Adipocyte (in vitro differentiated cells): ENCODE measurements at regions not wholly inside any gene's neighbourhood (a gene's known extent, or its start where the extent isn't known, plus 50 kb on each side); places are given as distances from the start of the nearest gene placed in this dataset.

ENCODE experiments used
- DNase-seq: peaks from one replicate; pipeline ENCODE4 v3.0.0-alpha.2; 2015; ENCODE audit warnings: low read depth
- H3K27me3 ChIP-seq: replicated peaks from 2 replicates; pipeline ENCODE4 v1.7.0; 2013; ENCODE audit warnings: mild to moderate bottlenecking, low read length, moderate library complexity; ENCODE audit not compliant: control insufficient read depth, insufficient read depth
- H3K36me3 ChIP-seq: 2 replicates; pipeline ENCODE4 v1.7.0; 2013; ENCODE audit warnings: low read length, mild to moderate bottlenecking, moderate library complexity; ENCODE audit not compliant: control insufficient read depth, insufficient read depth, severe bottlenecking
- H3K4me1 ChIP-seq: 2 replicates; pipeline ENCODE4 v1.7.0; 2013; ENCODE audit warnings: mild to moderate bottlenecking, low read length, moderate library complexity; ENCODE audit not compliant: control insufficient read depth, insufficient read depth
- H3K4me3 ChIP-seq: 2 replicates; pipeline ENCODE4 v1.7.0; 2013; ENCODE audit warnings: mild to moderate bottlenecking, low read length, moderate library complexity
- H3K9ac ChIP-seq: 2 replicates; pipeline ENCODE4 v1.7.0; 2013; ENCODE audit warnings: mild to moderate bottlenecking, low read length, moderate library complexity
- H3K9me3 ChIP-seq: 2 replicates; pipeline ENCODE4 v1.7.0; 2013; ENCODE audit warnings: mild to moderate bottlenecking, low read length, moderate library complexity; ENCODE audit not compliant: control insufficient read depth

DNA sequence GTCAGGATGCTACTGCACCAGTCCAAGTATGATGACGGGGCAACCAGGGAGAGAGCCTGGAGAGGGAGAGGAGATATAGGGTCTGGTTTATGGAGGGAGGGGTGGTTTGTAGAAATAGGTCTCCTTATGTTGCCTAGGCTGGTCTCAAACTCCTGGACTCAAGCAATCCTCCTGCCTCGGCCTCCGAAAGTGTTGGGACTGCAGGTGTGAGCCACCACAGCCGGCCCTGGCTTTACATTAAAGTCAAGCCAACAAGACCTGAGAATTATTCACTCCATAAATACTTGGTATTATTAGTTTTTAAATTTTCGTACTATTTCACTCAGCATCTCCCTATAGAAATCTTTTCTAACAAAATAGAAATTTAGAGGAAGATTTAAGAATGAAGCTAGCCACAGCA, 86.8 kb downstream of the MATN1 start:
- no peak overlapping the region for H3K4me3 ChIP-seq
- H3K27me3 ChIP-seq = peaks cover 6% of the 10 kb centered on the region
- no peaks in the 10 kb centered on the region for H3K9me3 ChIP-seq
- no peaks in the 10 kb centered on the region for H3K4me1 ChIP-seq
- no peak overlapping the region for H3K9ac ChIP-seq
- no peak for DNase-seq
- H3K36me3 ChIP-seq = no peaks in the 10 kb centered on the region

DNA sequence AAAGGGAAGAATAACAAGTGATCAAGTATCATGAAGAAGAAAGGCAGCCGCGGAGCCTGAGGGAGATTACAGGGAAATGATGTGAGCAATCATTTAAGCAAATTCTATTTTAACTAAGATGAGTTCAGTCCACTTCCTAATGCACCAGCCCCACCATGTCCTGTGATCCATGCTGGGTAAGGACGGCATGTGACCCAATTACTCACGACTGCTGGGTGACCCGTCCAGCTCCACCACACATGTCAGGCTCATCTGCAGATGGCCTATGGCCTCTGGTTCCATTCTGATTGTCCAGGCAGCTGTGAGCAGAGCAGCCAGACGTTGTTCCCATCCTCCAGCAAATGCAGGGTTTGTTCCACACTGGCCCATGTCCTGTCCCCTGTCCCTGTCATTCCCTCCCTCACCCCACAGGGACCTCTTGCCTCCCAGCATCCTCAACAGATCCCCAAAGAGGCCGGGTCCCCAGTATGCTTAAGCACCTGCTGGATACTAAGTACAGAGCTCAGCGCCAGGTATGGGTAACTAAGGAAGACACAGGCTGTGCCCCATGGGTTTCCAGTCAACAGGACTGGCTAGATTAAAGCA, 87.9 kb downstream of the MATN1 start:
- H3K27me3 ChIP-seq = peaks cover 1% of the 10 kb centered on the region
- H3K36me3 ChIP-seq = no peaks in the 10 kb centered on the region
- no peaks in the 10 kb centered on the region for H3K4me1 ChIP-seq
- no peak overlapping the region for H3K9ac ChIP-seq
- DNase-seq = no peak
- H3K4me3 ChIP-seq = no peak overlapping the region
- no peaks in the 10 kb centered on the region for H3K9me3 ChIP-seq

- no peak overlapping the region for H3K9ac ChIP-seq
Observed at GRCh38 chr1:30634507-30634906, 88.9 kb downstream of the MATN1 start.

DNA sequence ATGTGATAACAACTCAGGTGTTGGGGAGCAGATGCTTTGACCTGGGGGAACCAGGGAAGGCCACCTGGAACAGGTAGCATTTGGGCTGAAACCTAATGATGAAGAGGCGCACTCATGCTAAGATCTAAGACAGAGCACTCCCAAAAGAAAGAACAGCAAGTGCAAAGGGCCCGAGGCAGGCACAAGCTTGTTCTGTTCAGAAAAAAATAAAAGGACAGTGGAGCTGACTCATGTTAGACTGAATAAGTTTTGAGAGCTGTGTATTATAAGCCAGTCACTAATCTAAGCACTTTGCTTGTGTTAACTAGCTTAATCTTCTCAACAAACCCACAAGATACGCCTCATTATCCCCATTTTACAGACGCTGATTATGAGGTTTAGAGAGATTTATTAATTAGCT, 90.1 kb downstream of the MATN1 start:
- Histone ChIP-seq H3K27me3 (peaks cover 7% of the 10 kb centered on the region), H3K36me3 (no peaks in the 10 kb centered on the region), H3K4me3 (no peak overlapping the region), H3K9ac (no peak overlapping the region), H3K4me1 (no peaks in the 10 kb centered on the region), H3K9me3 (no peaks in the 10 kb centered on the region)
- DNase-seq = no peak

More at GRCh38 chr1:30634507-30634906, 88.9 kb downstream of the MATN1 start:
- Histone ChIP-seq H3K4me3 (no peak overlapping the region), H3K4me1 (no peaks in the 10 kb centered on the region), H3K27me3 (no peaks in the 10 kb centered on the region), H3K36me3 (no peaks in the 10 kb centered on the region), H3K9me3 (no peaks in the 10 kb centered on the region)
- no peak for DNase-seq

DNA sequence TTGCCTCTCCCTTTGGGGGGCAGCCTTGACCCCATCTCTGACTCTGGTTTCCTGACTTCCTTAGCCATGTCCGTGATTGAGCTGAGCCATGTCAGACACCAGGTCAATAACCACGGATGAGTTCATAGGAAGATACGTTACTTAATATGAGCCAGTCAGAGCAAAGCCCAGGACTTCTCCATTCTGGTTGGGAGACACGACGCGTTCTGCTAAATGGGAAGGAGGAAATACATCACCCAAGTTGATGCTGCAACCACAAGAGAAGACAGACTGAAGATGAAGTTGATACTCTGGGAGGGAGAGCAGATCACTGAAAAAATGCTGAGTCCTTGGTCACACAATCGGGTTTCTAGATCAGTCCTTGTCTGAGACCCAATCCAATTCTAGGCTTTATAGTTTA, 90.9 kb downstream of the MATN1 start:
- Histone ChIP-seq H3K27me3 (peaks cover 14% of the 10 kb centered on the region), H3K9ac (no peak overlapping the region), H3K9me3 (peaks cover 5% of the 10 kb centered on the region), H3K4me3 (no peak overlapping the region), H3K36me3 (no peaks in the 10 kb centered on the region), H3K4me1 (no peaks in the 10 kb centered on the region)
- no peak for DNase-seq

DNA sequence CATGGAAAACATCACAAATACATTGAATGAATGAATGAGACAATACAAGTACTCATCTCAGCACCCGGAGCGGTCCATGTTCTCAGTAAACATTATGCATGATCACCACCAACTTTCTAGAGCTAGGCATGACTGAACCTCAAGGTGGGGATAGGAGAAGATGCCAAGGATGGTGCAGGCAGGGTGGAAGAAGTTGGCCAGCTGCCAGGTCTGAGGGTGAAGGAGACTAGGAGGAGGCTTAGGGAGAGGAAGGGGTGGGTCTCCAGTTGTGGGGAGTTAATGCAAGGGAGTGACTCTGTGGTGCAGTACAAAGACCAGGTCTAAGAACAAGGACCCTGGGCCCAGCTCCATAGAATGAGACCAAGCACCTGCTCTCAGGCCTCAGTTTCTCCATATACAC, 91.7 kb downstream of the MATN1 start:
- Histone ChIP-seq H3K36me3 (no peaks in the 10 kb centered on the region), H3K9me3 (peaks cover 12% of the 10 kb centered on the region), H3K4me1 (no peaks in the 10 kb centered on the region), H3K27me3 (peaks cover 14% of the 10 kb centered on the region), H3K9ac (no peak overlapping the region), H3K4me3 (no peak overlapping the region)
- DNase-seq = no peak

DNA sequence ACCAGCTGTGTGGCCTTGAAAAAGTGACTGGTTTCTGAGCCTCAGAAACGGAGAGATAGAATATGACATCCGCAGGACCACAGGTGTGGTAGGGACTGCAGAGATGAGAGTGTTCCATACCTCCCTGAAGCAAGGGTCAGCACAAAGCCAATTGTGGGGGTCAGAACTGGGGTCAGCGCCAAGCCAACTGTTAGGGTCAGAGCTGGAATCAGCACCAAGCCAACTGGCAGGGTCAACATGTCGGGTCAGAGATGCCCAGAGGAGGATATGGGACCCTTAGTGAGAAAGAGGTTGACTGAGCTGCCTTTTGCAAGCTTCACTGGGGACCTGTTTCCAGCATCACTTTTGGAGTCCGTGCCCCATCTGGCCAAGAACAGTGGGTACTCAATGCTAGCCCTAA, 93.9 kb downstream of the MATN1 start:
- Histone ChIP-seq H3K36me3 (no peaks in the 10 kb centered on the region), H3K27me3 (peaks cover 14% of the 10 kb centered on the region), H3K9me3 (peaks cover 15% of the 10 kb centered on the region), H3K4me3 (no peak overlapping the region), H3K9ac (no peak overlapping the region), H3K4me1 (no peaks in the 10 kb centered on the region)
- DNase-seq = no peak

- no peak overlapping the region for H3K9ac ChIP-seq
- H3K36me3 ChIP-seq = no peaks in the 10 kb centered on the region
- H3K9me3 ChIP-seq = peaks cover 29% of the 10 kb centered on the region
- H3K27me3 ChIP-seq = peaks cover 14% of the 10 kb centered on the region
- no peaks in the 10 kb centered on the region for H3K4me1 ChIP-seq
- H3K4me3 ChIP-seq = no peak overlapping the region
- DNase-seq = no peak
Observed at GRCh38 chr1:30627994-30628393, 95.4 kb downstream of the MATN1 start.

DNA sequence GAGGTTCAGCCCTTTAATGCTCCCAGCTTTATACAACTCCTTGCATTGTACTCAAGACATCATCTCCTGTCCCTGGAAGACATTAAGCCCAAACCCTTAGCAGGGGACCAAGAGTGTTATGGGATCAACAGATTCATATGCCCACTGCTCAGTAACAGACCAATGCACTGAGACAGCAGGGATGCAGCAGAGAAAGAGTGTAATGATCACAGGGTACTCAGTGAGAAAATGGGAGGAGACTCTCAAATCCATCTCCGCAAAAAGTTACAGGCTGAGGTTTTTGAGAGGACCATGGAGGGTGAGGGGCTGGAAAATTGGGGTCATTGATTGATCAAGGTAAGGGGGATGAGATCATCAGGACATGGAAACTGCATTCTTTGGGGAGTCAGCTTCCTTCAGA, 96.2 kb downstream of the MATN1 start:
- Histone ChIP-seq H3K4me3 (no peak overlapping the region), H3K9me3 (peaks cover 35% of the 10 kb centered on the region), H3K36me3 (no peaks in the 10 kb centered on the region), H3K27me3 (peaks cover 14% of the 10 kb centered on the region), H3K9ac (no peak overlapping the region), H3K4me1 (no peaks in the 10 kb centered on the region)
- no peak for DNase-seq

- no peak for DNase-seq
- Histone ChIP-seq H3K36me3 (no peaks in the 10 kb centered on the region), H3K27me3 (peaks cover 8% of the 10 kb centered on the region), H3K4me1 (peaks cover 4% of the 10 kb centered on the region), H3K4me3 (no peak overlapping the region), H3K9ac (no peak overlapping the region), H3K9me3 (peaks cover 35% of the 10 kb centered on the region)
Observed at GRCh38 chr1:30623431-30623830, 100.0 kb downstream of the MATN1 start.

DNA sequence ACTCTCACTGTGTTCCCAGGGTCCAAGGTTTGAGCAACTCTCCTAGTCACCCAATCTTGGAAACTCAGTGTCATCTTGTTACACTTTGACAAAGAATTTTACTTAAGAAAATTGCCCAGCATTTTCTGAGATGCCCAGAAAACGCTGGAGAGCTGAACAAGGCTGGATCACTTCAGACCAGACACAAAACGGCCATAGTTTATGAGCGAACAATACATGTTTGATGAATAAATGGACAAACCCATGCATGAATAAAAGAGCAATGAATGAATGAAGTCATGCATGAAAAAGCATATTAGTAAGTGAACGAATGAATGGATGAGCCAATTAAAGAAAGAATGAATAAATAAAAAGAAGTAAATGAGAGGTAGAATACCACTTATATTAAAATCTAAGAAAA, 103.8 kb downstream of the MATN1 start:
- Histone ChIP-seq H3K4me3 (no peak overlapping the region), H3K36me3 (no peaks in the 10 kb centered on the region), H3K27me3 (no peaks in the 10 kb centered on the region), H3K4me1 (peaks cover 14% of the 10 kb centered on the region), H3K9ac (no peak overlapping the region), H3K9me3 (peaks cover 22% of the 10 kb centered on the region)
- DNase-seq = no peak

DNA sequence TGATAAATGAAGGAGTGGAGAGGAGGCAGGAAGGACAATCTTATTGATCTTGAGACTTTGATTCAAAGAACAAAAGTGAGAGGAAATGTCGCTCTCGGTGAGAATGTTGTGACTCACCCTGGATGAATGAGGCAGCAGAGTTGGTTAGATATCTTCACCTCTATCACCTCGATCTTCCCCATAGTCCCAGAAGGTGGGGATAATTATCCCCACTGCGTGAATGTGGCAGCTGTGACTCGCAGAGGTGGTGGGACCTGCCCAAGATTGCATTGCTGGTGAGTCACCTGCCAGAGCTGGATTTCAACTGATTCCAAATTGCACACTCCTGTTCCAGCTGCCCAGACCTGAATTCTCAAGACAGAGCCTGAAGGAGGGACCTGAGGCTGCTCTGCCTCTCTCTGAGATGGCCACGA, 105.0 kb downstream of the MATN1 start:
- Histone ChIP-seq H3K36me3 (no peaks in the 10 kb centered on the region), H3K4me1 (peaks cover 20% of the 10 kb centered on the region), H3K9ac (no peak overlapping the region), H3K9me3 (peaks cover 10% of the 10 kb centered on the region), H3K4me3 (no peak overlapping the region), H3K27me3 (no peaks in the 10 kb centered on the region)
- DNase-seq = no peak
